Right lobe of liver (tissue), 4 donors: ENCODE measurements at regions not wholly inside any gene's neighbourhood (a gene's known extent, or its start where the extent isn't known, plus 50 kb on each side); places are given as distances from the start of the nearest gene placed in this dataset.

ENCODE experiments used
- POLR2A ChIP-seq: fragments of 450-650 bp; IDR thresholded peaks from one replicate; pipeline ENCODE4 v1.6.1; 2017; ENCODE audit warnings: antibody characterized with exemption, mild to moderate bottlenecking
- TF ChIP-seq, protein P1 (sequence below), 4 donors: fragments of 200-600 bp in 3 of 4; fragments of 450-650 bp in 1 of 4; IDR thresholded peaks; one replicate each; pipeline versions ENCODE4 v1.5.1 to v1.8.0; 2016 to 2022; ENCODE audit warnings: antibody characterized with exemption in 4 of 4, mild to moderate bottlenecking in 2 of 4
- donor health status: DM: no; HTN: no; CAD: no.
- donor health status: DM: no; HTN: no; CAD: no.
- donor health status: DM: no; HTN: yes; CAD: no.

DNA sequence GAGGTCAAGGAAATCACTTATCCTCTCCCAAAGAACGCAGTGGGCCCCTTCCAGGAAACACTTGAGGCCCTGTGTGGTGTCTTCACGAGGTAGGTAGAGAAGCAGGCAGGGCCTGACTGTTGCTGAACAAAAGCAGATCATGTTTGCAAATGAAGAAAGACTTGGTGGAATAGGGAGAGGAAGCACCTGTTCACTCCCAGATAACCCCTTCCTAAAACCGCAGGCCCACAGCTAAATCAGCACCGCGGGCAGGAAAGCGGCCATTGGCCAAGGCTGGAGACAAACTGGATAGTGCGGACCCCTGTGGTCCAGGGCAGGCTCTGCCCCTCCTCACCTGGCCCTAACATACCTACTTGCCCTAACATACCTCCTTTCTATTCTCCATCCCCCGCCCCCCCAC, 64.9 kb upstream of the KLHL29 start:
- TF ChIP-seq, protein P1, sequence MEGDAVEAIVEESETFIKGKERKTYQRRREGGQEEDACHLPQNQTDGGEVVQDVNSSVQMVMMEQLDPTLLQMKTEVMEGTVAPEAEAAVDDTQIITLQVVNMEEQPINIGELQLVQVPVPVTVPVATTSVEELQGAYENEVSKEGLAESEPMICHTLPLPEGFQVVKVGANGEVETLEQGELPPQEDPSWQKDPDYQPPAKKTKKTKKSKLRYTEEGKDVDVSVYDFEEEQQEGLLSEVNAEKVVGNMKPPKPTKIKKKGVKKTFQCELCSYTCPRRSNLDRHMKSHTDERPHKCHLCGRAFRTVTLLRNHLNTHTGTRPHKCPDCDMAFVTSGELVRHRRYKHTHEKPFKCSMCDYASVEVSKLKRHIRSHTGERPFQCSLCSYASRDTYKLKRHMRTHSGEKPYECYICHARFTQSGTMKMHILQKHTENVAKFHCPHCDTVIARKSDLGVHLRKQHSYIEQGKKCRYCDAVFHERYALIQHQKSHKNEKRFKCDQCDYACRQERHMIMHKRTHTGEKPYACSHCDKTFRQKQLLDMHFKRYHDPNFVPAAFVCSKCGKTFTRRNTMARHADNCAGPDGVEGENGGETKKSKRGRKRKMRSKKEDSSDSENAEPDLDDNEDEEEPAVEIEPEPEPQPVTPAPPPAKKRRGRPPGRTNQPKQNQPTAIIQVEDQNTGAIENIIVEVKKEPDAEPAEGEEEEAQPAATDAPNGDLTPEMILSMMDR (IDR thresholded peaks at IDR 0.05): no peak
- TF ChIP-seq POLR2A: no peak
